NCI-H82 (cell line): ENCODE measurements at regions not wholly inside any gene's neighbourhood (a gene's known extent, or its start where the extent isn't known, plus 50 kb on each side); places are given as distances from the start of the nearest gene placed in this dataset.
A peak's percentile ranks its signal among the peaks of the same experiment; 100 is the strongest.
"Not testable (repeated sequence)": the region's sequence is repeated elsewhere in the genome, so short reads cannot be mapped to it uniquely, and the experiment has no call there.

Experiments used
- DNase-seq: peaks from one replicate; lab custom pipeline; 2025; lab: John Stamatoyannopoulos, UW

DNA sequence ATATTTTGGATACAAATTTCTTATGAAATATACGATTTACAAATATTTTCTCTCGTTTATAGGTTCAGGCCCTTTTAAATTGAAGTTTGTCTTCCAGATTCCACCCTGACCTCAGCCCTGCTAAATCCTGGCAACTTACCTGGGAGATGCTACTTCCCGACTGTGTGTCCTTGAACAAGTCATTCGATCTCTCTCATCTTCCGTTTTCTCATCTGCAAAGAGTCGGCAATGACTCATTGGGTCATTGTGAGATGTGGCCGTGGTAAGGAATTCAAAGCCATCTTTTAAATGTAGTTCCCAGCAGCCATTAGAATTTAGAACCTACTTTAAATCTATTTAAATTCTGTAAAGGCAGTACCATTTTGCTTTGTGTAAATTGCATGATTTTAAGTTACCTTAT lies 72.5 kb downstream of the LHX2 start:
- no peak for DNase-seq

DNA sequence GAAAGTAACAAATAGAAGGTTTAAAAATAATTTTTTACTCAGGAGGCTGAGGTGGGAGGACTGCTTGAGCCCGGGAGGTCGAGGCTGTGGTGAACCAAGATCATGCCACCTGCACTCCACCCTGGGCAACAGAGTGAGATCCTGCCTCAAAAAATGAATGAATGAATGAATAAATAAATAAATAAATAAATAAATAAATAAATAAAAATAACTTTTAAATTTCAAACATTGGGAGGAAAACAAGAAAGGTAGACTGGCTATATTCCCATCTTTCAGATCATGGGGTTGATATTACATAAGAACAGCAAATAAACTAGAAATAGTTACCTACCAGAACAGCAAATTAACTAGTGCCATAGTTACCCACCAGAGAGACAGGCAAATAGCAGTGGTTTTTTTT lies 75.7 kb downstream of the LHX2 start:
- no peak for DNase-seq

DNA sequence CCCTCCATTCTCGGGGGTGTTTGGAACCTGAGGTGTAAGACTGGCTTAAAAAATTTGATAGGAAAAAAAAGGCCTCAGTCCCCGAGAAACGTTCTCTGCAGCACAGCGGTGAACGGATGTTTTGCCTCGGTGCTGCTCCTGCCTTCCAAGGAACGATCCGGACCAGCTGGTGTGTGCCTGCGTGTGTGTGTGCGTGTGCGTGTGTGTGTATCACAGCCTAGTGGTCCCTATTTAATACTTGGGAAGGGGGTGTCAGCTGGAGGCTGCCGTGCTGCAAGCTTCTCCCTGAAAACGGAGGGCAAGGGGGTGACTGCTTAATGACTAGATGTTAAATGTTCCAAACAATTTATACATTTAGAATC lies 76.9 kb downstream of the LHX2 start:
- DNase-seq: peak; percentile 24

DNA sequence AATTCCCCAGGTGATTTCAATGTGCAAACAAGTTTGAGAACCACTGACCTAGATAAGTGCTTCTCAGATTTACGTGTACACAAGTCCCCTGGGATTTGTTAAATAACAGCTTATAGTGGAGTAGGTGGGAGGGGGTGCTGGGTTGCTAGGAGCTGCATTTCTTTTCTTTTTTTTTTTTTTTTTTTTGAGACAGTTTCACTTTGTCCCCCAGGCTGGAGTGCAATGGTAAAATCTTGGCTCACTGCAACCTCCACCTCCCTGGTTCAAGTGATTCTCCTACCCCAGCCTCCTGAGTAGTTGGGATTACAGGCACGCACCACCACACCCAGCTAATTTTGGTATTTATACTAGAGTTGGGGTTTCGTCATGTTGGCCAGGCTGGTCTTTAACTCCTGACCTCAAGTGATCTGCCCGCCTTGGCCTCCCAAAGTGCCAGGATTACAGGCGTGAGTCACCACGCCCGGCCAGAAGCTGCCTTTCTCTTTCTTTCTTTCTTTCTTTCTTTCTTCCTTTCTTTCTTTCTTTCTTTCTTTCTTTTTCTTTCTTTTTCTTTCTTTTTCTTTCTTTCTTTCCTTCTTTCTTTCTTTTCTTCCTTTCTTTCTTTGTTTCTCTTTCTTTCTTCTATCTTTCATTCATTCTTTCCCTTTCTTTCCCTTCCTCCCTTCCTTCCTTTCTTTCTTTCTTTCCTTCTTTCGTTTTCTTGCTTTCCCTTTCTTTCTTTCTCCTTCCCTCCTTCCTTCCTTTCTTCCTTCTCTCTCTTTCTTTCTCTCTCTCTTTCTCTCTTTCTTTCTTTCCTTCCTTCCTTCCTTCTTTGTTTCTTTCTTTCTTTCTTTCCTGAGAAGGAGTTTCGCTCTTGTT lies 78.3 kb downstream of the LHX2 start:
- peak; percentile 39 for DNase-seq

DNA sequence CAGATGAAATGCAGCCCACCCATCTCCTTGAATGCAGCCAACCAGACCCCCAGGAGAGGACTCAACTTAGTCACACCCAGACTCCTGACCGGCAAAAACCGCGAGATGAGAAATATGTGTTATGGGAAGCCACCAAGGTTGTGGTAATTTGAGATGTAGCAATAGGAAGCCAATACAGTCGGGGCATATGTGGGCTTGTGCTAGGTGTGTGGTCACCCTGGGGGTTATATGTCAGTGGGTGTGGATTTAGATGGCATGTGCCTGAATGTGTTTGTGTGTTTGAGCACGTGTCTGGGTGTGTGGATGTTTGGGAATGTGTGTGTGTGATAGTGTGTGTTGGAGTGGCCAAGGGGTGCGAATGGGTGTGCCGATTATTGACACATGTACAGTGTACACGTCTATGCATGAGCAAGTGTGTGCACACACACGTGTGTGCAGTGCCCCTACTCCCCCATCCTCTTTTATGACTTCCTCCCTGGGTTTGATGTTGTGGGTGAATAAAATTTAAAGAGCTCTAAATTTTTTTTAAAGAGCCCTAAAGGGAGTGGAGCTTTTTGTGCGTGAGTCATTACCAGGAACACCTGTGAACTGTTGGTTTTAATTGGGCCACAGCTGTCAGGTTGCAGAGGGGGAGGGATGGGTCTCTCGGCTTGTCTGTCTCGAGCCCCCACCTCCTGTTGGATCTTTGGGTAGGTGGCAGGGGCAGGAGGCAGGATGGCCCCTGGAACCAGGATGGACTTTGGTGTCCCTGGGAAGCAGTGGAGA lies 86.8 kb downstream of the LHX2 start:
- no peak for DNase-seq

DNA sequence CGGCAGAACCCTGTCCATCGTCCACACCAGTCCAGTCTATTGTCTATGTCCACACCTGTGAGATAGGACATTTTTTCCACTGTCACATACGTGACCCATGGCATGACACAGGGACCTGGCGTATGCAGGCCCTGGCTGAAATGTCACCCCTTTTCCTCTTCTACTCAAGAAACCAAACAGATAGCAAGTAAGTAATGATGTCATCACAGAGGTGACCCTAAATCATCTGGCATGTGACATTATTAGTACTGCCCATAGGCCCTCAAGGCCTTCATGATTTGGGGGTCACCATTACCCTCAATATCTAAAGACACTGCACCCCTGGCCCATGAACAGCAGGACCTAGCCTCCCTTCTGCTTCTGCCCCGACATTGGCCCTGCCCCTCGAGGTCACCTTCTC lies 88.3 kb downstream of the LHX2 start:
- no peak for DNase-seq

DNA sequence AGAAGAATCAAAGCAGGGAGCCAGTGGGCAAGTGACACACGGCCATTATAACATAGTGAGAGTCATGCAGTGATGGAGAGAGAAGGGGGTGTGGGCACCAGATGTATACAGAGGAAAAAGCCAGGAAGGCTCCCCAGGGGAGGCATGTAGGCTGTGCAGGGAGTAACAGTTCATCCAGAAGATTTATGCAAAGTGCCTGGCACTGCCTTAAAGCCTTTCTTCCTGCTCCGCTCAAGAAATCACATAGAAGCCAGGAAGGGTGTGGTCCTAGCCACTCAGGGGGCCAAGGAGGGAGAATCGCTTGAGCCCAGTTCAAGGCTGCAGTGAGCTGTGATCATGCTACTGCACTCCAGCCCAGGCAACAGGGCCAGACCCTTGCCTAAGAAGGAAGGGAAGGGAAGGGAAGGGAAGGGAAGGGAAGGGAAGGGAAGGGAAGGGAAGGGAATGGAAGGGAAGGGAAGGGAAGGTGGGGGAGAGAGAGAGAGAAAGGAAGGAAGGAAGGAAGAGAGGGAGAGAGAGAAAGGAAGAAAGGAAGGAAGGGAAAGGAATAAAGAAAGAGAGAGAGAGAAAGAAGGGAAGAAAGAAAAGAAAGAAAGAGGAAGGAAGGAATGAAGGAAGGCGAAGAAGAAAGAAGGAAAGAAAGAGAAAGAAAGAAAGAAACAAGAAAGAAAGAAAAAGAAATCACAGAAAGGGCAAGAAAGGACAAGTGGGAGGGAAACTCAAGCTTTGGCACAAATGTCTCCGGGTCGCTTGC lies 89.8 kb downstream of the LHX2 start:
- DNase-seq: no peak

DNA sequence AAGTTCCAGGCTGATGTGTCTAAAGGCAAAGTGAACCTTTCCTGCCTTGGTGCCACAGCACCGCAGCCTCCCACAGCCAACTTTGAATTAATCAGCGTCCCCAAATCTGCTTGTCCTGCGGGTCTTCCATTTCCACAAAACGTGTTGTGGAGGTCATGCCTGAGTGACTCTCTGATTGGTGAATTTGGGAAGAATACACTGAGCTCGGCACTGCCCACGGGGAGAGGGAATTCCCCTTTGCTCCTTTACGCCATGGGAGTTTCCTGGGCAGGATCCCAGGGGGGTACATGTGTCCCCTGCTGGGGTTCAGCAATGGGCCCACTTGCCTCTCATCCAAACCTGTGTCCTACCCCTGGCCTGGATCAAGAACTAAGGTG lies 90.4 kb downstream of the LHX2 start:
- DNase-seq: no peak

DNA sequence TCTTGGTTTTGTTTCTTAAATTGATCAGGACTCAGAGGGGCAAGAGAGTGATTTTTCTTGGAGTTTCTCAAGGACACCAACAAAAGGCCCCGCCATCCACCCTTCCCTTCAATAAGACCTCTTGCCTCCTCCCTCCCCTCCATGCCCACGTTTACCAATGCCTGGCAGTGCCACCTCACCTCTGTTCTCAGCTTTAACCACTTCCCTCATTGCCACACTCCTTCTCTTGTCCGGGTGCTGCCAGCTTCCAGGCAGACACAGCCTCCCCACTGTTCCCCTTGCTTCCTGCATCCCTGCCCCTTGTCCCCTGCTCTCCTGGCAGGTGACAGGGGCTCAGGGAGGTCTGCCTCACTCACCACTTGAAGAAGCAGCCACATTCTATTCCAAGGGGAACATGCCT lies 90.8 kb downstream of the LHX2 start:
- DNase-seq: no peak

DNA sequence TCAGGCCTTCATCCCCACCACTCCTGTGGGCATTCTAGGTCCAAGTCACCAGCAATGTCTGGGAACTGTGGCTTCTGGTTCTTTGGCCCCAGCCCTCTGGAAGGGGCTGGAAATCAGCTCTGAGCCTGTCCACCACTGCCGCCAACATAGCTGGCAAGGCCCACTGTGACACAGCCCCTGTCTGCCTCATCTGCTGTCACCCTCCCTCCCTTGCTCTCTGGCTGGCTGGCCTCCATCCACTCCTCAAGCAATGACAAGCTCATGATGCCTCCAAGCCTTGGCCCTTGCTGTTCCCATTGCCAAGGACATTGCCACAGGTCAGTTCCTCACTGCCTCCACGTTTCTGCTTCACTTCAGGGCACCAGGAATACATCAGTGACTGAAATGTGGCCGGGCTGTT lies 93.7 kb downstream of the LHX2 start:
- no peak for DNase-seq

DNA sequence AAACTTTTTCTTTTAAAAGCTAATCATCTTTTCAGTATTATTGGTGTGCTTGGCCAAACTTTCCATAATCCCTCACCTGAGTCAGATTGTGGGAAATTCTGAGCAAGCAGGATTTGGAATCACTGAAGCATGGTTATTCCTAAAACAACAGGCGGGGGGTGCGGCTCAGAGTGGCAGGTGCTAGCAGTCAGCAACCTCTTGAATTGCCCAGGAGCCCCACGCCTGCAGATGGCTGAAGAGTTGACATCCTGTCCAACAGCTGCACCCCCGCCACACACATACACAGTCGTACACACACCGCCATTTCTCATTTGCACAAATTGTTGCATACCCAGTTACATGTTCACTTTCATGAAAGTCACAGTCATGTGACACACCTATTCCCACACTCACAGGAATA lies 96.6 kb downstream of the LHX2 start:
- DNase-seq: peak; percentile 13

DNA sequence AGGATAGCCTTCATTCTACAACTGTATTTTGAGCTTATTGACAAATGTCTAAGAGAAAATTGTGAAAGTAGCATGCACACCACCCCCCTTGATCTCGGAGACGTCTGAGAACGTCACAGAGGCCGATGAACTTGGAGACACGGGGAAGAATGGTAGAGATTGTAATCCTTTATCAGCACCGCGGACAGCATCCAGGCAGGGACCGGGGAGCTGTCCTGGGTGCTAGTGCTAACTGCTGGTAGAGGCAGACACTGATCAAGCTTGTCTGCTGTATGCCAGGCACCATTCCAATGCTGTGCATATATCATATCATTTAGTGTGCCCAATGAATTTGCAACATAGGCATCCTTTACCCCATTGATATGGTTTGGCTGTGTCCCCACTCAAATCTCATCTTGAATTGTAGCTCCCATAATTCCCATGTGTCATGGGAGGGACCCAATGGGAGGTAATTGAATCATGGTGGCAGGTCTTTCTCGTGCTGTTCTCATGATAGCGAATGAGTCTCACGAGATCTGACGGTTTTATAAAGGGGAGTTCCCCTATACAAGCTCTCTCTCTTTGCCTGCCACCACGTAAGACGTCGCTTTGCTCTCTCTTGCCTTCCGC lies 98.8 kb downstream of the LHX2 start:
- DNase-seq: no peak

DNA sequence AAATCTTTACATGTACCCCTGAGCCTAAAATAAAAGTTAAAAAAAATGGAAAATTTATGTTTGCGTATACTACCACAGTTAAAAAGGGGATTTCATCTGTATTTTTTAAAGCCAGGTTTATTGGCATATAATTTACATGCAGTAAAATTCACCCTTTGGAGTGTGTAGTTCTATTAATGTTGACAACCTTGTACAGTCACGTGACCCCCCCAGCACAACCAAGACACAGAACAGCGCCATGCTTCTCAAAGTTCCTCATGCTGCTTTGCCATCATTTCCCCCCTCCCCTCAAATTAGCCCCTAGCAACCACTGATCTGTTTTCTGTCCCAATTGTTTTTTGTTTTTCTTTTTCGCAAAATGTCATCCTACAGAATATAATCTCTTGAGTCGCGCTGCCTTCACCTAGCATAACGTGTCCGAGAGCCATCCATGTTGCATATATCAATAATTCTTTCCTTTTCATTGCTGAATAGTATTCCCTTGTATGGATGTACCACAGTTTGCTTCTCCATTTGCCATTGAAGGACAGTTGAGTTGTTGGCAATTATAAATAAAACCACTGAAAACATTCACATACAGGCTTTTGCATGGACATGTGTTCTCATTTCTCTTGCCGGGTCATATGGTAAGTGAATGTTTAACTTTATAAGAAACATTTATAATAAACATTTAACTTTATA lies 105.3 kb downstream of the LHX2 start:
- DNase-seq: no peak

DNA sequence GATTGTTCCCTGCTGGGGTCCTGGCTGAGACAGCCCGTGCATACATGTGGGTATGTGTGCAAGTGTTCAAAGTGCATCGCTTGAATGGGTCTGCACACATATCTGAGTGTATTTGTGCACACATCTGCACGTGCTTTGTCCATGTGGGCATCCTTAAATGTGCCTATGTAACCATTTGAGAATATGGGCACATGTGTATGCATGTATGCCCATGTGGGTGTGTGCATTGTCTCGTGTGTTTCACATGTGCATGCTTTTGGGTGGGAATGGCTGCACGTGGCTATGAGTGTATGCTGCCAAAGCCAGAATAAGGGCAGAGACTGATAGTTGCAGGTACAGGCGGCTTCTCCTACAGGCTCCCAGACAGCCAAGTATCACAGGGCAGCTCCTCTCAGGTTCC lies 107.3 kb downstream of the LHX2 start:
- no peak for DNase-seq

DNA sequence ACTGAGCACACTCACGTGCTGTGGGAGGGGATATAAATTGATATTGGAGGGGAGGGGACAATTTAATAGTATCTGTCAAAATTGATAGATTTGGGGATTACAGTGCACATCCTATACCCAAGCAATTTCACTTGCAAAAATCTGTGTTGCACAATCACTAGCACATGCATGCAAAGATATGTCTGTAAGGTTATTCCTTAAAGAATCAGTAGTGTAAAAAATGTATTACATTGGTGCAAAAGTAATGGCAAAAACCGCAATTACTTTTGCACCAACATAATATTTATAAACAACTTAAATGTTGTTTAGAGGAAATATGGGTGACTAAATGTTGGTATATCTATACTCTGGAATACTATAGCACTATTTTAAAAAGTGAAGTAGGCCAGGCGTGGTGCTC lies 108.7 kb downstream of the LHX2 start:
- DNase-seq: no peak

DNA sequence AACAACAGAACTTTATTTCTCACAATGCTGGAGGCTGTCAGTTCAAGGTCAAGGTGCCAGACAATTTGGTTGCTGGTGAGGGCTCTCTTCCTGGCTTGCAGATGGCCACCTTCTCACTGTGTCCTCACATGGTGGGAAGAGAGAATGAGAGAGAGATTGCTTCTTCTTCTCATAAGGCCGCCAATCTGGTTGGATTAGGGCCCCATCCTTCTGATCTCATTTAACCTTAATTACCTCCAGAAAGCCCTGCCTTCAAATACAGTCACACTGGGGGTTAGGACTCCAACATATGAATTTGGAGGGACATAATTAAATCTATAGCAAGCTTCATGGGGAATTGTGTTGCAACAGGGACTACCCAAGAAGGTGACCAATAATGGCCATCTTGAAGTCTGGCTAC lies 110.2 kb downstream of the LHX2 start:
- DNase-seq: no peak

DNA sequence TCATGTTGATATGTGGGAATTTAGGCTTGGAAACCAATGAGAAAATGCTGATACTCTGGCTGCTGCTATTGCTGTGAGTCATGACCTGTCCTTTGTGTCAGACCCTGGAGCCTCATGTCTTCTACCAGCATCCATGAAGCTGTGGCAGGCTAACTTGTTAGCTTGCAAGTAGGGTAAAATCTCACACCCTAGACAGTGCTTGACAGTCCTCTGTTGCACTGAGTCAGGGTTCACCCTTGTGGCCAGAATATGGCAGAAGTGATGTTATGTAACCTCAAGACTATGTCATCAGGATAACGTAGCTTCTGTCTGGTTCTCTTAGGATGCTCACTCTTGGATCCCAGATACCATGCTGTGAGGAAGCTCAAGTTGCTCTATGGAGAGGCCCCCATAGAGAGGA lies 110.8 kb downstream of the LHX2 start:
- no peak for DNase-seq

DNA sequence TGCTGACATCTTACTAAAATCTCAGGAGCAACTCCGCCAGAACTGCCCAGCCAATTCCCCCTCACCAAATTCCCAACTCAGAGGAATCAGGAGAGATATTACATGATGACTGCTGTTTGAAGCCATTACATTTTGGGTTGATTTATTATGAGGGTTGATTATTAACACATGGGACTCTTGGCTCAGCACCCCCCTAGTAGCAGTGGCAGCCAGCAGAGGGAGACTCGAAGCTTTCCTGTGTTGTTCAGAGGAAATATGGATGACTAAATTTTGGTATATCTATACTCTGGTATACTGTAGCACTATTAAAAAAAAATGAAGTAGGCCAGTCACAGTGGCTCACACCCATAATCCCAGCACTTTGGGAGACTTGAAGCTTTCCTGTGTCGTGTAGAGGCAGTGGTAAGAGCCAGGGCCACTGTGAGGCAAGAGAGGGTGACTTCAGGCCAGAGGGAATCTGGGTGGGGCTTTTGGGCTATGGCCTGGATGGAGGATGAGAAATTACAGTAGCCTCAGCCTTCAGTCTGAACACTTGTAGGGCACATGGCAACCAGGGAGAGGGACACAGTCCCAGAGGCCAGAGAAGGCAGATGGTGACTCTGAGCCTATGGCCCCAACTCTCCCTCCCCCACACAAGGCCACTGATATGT lies 111.4 kb downstream of the LHX2 start:
- peak; percentile 39 for DNase-seq

DNA sequence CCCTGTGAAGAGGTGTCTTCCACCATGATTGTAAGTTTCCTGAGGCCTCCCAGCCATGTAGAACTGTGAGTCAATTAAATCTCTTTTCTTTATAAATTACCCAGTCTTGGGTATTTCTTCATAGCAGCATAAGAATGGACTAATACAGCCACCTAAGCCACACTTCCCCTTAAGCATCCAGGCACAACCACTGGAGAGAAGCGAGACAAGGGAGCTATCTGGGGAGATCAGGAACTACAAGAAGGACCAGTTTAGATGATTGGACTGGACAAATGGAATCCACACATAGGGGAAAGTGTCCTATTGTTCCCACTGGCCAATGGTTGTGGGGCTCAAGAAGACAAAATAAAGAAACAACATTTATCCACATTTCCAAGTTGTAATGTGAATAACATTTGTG lies 112.1 kb downstream of the LHX2 start:
- not testable (repeated sequence) for DNase-seq

DNA sequence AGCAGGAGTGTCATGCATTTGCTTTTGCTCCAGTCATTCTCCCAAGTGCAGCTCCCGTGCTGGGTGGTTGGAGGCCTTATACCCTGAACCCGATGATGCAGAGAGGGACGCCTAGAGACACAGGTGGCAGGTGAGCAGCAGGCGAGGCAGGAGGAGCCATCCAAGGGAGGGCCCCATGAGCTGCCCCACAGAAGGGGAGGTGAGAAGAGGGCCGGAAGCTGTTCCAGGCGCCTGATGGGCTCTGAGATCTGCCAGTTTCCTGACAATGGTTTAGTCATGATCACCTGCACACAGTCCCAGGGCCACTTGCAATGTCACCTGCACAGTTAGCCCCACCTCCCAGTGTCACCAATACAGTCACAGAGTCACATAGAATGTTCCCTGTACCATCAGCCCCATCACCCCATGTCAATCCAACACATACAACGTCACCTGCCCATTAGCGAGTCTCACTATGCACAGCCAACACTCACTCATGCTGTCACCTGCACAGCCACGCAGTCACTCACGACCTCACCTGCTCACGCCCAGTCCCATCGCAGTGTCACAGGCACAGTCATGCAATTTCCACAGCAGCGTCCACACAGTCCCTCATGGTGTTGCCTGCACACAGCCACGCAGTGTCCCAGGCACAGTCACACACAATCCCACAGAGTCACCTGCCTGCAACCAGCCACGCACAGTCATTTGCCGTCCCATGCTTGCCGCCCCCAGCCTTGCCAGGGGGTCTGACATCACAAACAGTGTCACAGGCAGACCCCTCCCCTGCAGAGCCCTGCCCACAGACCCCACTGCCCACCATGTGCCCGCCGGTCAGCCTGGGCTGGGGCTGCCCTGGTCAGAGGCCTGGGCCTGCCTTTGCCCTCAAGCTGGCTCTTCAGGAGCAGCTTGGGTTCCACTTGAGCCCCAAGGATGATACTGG lies 113.4 kb downstream of the LHX2 start:
- DNase-seq: no peak
